ENCODE measurements at regions not wholly inside any gene's neighbourhood (a gene's known extent, or its start where the extent isn't known, plus 50 kb on each side); places are given as distances from the start of the nearest gene placed in this dataset.
"Not testable (repeated sequence)": the region's sequence is repeated elsewhere in the genome, so short reads cannot be mapped to it uniquely, and the experiment has no call there.

GRCh38 chr1:245058882-245059281, 95.9 kb upstream of the KIF26B start:
- TF ChIP-seq EZH2phosphoT487 (IDR thresholded peaks at IDR 0.05; ENCODE audit: low read length) (no peak), CTCF (IDR thresholded peaks at IDR 0.05; ENCODE audit: low read length) (no peak), EZH2 (optimal IDR thresholded peaks at IDR 0.05; ENCODE audit: low read depth, low read length) (no peak)
- Histone ChIP-seq H3K4me3 (ENCODE audit: low read length) (no peak overlapping the region), H3K27ac (ENCODE audit: low read length) (no peak overlapping the region), H3K9me3 (replicated peaks; ENCODE audit: insufficient read depth, low read length) (no peaks in the 10 kb centered on the region), H3K4me1 (ENCODE audit: low read length) (no peaks in the 10 kb centered on the region), H3K4me2 (ENCODE audit: low read depth, low read length) (no peak overlapping the region), H3K27me3 (replicated peaks; ENCODE audit: insufficient read depth, low read length) (no peaks in the 10 kb centered on the region), H3K9me2 (replicated peaks; ENCODE audit: insufficient read depth, low read length) (no peaks in the 10 kb centered on the region), H2AFZ (ENCODE audit: low read length) (no peak overlapping the region), H4K20me1 (ENCODE audit: insufficient read depth, low read length) (no peaks in the 10 kb centered on the region), H3K79me2 (ENCODE audit: low read length) (no peaks in the 10 kb centered on the region), H3F3A (ENCODE audit: insufficient read depth, low read length) (no peaks in the 10 kb centered on the region), H3K36me3 (replicated peaks; ENCODE audit: insufficient read depth, low read length) (no peaks in the 10 kb centered on the region), H3K9ac (ENCODE audit: low read length) (no peak overlapping the region)
- no peak for DNase-seq

- Histone ChIP-seq H3K9ac (ENCODE audit: low read length) (no peak overlapping the region), H4K20me1 (ENCODE audit: insufficient read depth, low read length) (no peaks in the 10 kb centered on the region), H3K4me2 (ENCODE audit: low read depth, low read length) (no peak overlapping the region), H3F3A (ENCODE audit: insufficient read depth, low read length) (no peaks in the 10 kb centered on the region), H3K36me3 (replicated peaks; ENCODE audit: insufficient read depth, low read length) (no peaks in the 10 kb centered on the region), H3K4me3 (ENCODE audit: low read length) (no peak overlapping the region), H3K79me2 (ENCODE audit: low read length) (no peaks in the 10 kb centered on the region), H3K9me3 (replicated peaks; ENCODE audit: insufficient read depth, low read length) (no peaks in the 10 kb centered on the region), H3K27me3 (replicated peaks; ENCODE audit: insufficient read depth, low read length) (no peaks in the 10 kb centered on the region), H3K4me1 (ENCODE audit: low read length) (no peaks in the 10 kb centered on the region), H3K9me2 (replicated peaks; ENCODE audit: insufficient read depth, low read length) (no peaks in the 10 kb centered on the region), H2AFZ (ENCODE audit: low read length) (no peak overlapping the region), H3K27ac (ENCODE audit: low read length) (no peak overlapping the region)
- no peak for DNase-seq
- TF ChIP-seq CTCF (IDR thresholded peaks at IDR 0.05; ENCODE audit: low read length) (no peak), EZH2 (optimal IDR thresholded peaks at IDR 0.05; ENCODE audit: low read depth, low read length) (no peak), EZH2phosphoT487 (IDR thresholded peaks at IDR 0.05; ENCODE audit: low read length) (no peak)
These were observed 96.3 kb upstream of the KIF26B start for GRCh38 chr1:245058436-245058835.

- Histone ChIP-seq H3K9me3 (replicated peaks; ENCODE audit: insufficient read depth, low read length) (no peaks in the 10 kb centered on the region), H4K20me1 (ENCODE audit: insufficient read depth, low read length) (no peaks in the 10 kb centered on the region), H3K4me2 (ENCODE audit: low read depth, low read length) (no peak overlapping the region), H3K27ac (ENCODE audit: low read length) (no peak overlapping the region), H2AFZ (ENCODE audit: low read length) (no peak overlapping the region), H3K27me3 (replicated peaks; ENCODE audit: insufficient read depth, low read length) (no peaks in the 10 kb centered on the region), H3F3A (ENCODE audit: insufficient read depth, low read length) (no peaks in the 10 kb centered on the region), H3K9ac (ENCODE audit: low read length) (no peak overlapping the region), H3K4me1 (ENCODE audit: low read length) (no peaks in the 10 kb centered on the region), H3K9me2 (replicated peaks; ENCODE audit: insufficient read depth, low read length) (no peaks in the 10 kb centered on the region), H3K4me3 (ENCODE audit: low read length) (no peak overlapping the region), H3K79me2 (ENCODE audit: low read length) (no peaks in the 10 kb centered on the region), H3K36me3 (replicated peaks; ENCODE audit: insufficient read depth, low read length) (no peaks in the 10 kb centered on the region)
- TF ChIP-seq EZH2phosphoT487 (IDR thresholded peaks at IDR 0.05; ENCODE audit: low read length), result no peak
- TF ChIP-seq EZH2 (optimal IDR thresholded peaks at IDR 0.05; ENCODE audit: low read depth, low read length), result no peak
- no peak for TF ChIP-seq CTCF (IDR thresholded peaks at IDR 0.05; ENCODE audit: low read length)
- DNase-seq, result no peak
These were observed 97.9 kb upstream of the KIF26B start for GRCh38 chr1:245056913-245057312.

GRCh38 chr1:245056296-245056695, 98.5 kb upstream of the KIF26B start:
- H3F3A ChIP-seq (ENCODE audit: insufficient read depth, low read length); H2AFZ ChIP-seq (ENCODE audit: low read length); H3K4me2 ChIP-seq (ENCODE audit: low read depth, low read length); H3K9ac ChIP-seq (ENCODE audit: low read length); H3K27ac ChIP-seq (ENCODE audit: low read length); H3K4me1 ChIP-seq (ENCODE audit: low read length); H3K9me3 ChIP-seq (replicated peaks; ENCODE audit: insufficient read depth, low read length); H4K20me1 ChIP-seq (ENCODE audit: insufficient read depth, low read length); H3K4me3 ChIP-seq (ENCODE audit: low read length); H3K27me3 ChIP-seq (replicated peaks; ENCODE audit: insufficient read depth, low read length); H3K79me2 ChIP-seq (ENCODE audit: low read length); DNase-seq; H3K9me2 ChIP-seq (replicated peaks; ENCODE audit: insufficient read depth, low read length); H3K36me3 ChIP-seq (replicated peaks; ENCODE audit: insufficient read depth, low read length): not testable (repeated sequence)

Measured in MM.1S (cell line).